ENCODE measurements at regions not wholly inside any gene's neighbourhood (a gene's known extent, or its start where the extent isn't known, plus 50 kb on each side); places are given as distances from the start of the nearest gene placed in this dataset.
"Not testable (repeated sequence)": the region's sequence is repeated elsewhere in the genome, so short reads cannot be mapped to it uniquely, and the experiment has no call there.

GRCh38 chr3:81195478-81195877 lies 566.0 kb downstream of the GBE1 start:
- POLR2A ChIA-PET, result no interaction called here
- Histone ChIP-seq H3K4me3 (ENCODE audit: low read depth in 2 of 2, low read length in 2 of 2) (no peak overlapping the region), H3K27me3 (ENCODE audit: control insufficient read depth, insufficient read depth, low read length) (no peaks in the 10 kb centered on the region), H3K27ac (ENCODE audit: low read length) (no peak overlapping the region), H3K36me3 (ENCODE audit: control insufficient read depth, insufficient read depth, low read length) (no peaks in the 10 kb centered on the region), H3K4me1 (ENCODE audit: control insufficient read depth, insufficient read depth, low read length) (no peaks in the 10 kb centered on the region), H3K9me3 (ENCODE audit: control insufficient read depth, insufficient read depth, low read depth, low read length) (no peaks in the 10 kb centered on the region)
- DNase-seq (ENCODE audit: low read depth, low spot score) (no peak), ATAC-seq (no peak)
- BruUV-seq (replicated peaks), result no TSS peak
- intact Hi-C loops (cut with micrococcal nuclease; ENCODE audit: unreplicated experiment), result no loop called here
- CTCF ChIA-PET, result no interaction called here
- no peak for TF ChIP-seq CTCF (IDR thresholded peaks at IDR 0.05)
- TF ChIP-seq TCF7L2 (IDR thresholded peaks at IDR 0.05; ENCODE audit: low read depth, low read length), result no peak
- in situ Hi-C loops (cut with HindIII; ENCODE audit: low pct_unique_long_range_greater_than_20kb, low sequenced_read_pairs), result no loop called here

- BruUV-seq (replicated peaks), result no TSS peak
- no peak for TF ChIP-seq REST (IDR thresholded peaks at IDR 0.05; ENCODE audit: insufficient read depth in 1 of 2, low read depth in 2 of 2, low read length in 1 of 2)
- TF ChIP-seq CTCF (IDR thresholded peaks at IDR 0.05), result no peak
- no peak for TF ChIP-seq TCF7L2 (IDR thresholded peaks at IDR 0.05; ENCODE audit: low read depth, low read length)
- no peak for TF ChIP-seq POLR2AphosphoS5 (IDR thresholded peaks at IDR 0.05; ENCODE audit: low read depth, low read length)
- no peak for TF ChIP-seq SIN3A (IDR thresholded peaks at IDR 0.05; ENCODE audit: borderline replicate concordance, insufficient read depth, low read depth, low read length)
- no peak for DNase-seq (ENCODE audit: low read depth, low spot score)
- POLR2A ChIA-PET, result no interaction called here
- CTCF ChIA-PET, result no interaction called here
- Histone ChIP-seq H3K27ac (ENCODE audit: low read length) (no peak overlapping the region), H3K4me1 (ENCODE audit: control insufficient read depth, insufficient read depth, low read length) (no peaks in the 10 kb centered on the region), H3K27me3 (ENCODE audit: control insufficient read depth, insufficient read depth, low read length) (no peaks in the 10 kb centered on the region), H3K9me3 (ENCODE audit: control insufficient read depth, insufficient read depth, low read depth, low read length) (no peaks in the 10 kb centered on the region), H3K36me3 (ENCODE audit: control insufficient read depth, insufficient read depth, low read length) (no peaks in the 10 kb centered on the region), H3K4me3 (ENCODE audit: low read depth in 2 of 2, low read length in 2 of 2) (no peak overlapping the region)
- no peak for ATAC-seq
- intact Hi-C loops (cut with micrococcal nuclease; ENCODE audit: unreplicated experiment), result no loop called here
- in situ Hi-C loops (cut with HindIII; ENCODE audit: low pct_unique_long_range_greater_than_20kb, low sequenced_read_pairs), result no loop called here
Observed at GRCh38 chr3:81186412-81186811, 575.0 kb downstream of the GBE1 start.

DNA sequence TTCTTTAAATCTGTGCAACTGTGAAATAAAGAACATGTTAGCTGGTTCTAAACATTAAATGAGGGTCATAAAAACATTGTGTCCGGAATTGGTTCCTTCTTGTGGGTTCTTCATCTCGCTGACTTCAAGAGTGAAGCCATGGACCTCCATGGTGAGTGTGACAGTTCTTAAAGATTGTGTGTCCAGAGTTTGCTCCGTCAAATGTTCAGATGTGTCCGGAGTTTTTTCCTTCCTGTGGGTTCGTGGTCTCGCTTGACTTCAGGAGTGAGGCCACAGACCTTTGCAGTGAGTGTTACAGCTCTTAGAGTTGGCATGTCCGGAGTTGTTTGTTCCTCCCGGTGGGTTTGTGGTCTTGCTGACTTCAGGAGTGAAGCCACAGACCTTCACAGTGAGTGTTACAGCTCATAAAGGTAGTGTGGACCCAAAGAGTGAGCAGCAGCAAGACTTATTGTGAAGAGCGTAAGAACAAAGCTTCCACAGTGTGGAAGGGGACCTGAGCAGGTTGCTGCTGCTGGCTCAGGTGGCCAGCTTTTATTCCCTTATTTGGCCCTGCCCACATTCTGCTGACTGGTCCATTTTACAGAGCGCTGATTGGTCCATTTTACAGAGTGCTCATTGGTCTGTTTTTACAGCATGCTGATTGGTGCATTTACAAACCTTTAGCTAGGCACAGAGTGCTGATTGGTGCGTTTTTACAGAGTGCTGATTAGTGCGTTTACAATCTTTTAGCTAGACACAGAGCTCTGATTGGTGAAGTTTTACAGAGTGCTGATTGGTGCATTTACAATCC lies 579.2 kb downstream of the GBE1 start:
- H3K27me3 ChIP-seq (ENCODE audit: control insufficient read depth, insufficient read depth, low read length); DNase-seq (ENCODE audit: low read depth, low spot score); H3K9me3 ChIP-seq (ENCODE audit: control insufficient read depth, insufficient read depth, low read depth, low read length); in situ Hi-C loops (cut with HindIII; ENCODE audit: low pct_unique_long_range_greater_than_20kb, low sequenced_read_pairs); CTCF ChIA-PET; H3K4me3 ChIP-seq (ENCODE audit: low read depth in 2 of 2, low read length in 2 of 2); ATAC-seq; intact Hi-C loops (cut with micrococcal nuclease; ENCODE audit: unreplicated experiment); H3K4me1 ChIP-seq (ENCODE audit: control insufficient read depth, insufficient read depth, low read length); BruUV-seq (replicated peaks); H3K27ac ChIP-seq (ENCODE audit: low read length); H3K36me3 ChIP-seq (ENCODE audit: control insufficient read depth, insufficient read depth, low read length); POLR2A ChIA-PET: not testable (repeated sequence)

Measured in Panc1 (cell line).